ENCODE measurements at regions not wholly inside any gene's neighbourhood (a gene's known extent, or its start where the extent isn't known, plus 50 kb on each side); places are given as distances from the start of the nearest gene placed in this dataset.
"Not testable (repeated sequence)": the region's sequence is repeated elsewhere in the genome, so short reads cannot be mapped to it uniquely, and the experiment has no call there.

DNA sequence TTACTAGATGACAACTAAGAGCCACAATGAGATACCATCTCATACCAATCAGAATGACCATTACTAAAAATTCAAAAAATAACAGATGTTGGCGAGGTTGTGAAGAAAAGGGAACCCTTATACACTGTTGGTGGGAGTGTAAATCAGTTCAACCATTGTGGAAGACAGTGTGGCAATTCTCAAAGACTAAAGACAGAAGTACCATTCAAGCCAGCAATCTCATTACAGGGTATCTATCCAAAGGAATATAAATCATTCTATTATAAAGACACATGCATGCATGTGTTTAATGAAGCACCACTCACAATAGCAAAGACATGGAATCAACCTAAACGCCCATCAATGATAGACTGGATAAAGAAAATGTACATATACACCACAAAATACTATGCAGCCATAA, 705.1 kb upstream of the ACVR2A start:
- TF ChIP-seq, protein P1, sequence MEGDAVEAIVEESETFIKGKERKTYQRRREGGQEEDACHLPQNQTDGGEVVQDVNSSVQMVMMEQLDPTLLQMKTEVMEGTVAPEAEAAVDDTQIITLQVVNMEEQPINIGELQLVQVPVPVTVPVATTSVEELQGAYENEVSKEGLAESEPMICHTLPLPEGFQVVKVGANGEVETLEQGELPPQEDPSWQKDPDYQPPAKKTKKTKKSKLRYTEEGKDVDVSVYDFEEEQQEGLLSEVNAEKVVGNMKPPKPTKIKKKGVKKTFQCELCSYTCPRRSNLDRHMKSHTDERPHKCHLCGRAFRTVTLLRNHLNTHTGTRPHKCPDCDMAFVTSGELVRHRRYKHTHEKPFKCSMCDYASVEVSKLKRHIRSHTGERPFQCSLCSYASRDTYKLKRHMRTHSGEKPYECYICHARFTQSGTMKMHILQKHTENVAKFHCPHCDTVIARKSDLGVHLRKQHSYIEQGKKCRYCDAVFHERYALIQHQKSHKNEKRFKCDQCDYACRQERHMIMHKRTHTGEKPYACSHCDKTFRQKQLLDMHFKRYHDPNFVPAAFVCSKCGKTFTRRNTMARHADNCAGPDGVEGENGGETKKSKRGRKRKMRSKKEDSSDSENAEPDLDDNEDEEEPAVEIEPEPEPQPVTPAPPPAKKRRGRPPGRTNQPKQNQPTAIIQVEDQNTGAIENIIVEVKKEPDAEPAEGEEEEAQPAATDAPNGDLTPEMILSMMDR (IDR thresholded peaks at IDR 0.05), result not testable (repeated sequence)
- not testable (repeated sequence) for TF ChIP-seq POLR2A (IDR thresholded peaks at IDR 0.05)

Measured in testis (tissue), 2 donors.